HG02973 (cell line): ENCODE measurements at regions not wholly inside any gene's neighbourhood (a gene's known extent, or its start where the extent isn't known, plus 50 kb on each side); places are given as distances from the start of the nearest gene placed in this dataset.
"Not testable (repeated sequence)": the region's sequence is repeated elsewhere in the genome, so short reads cannot be mapped to it uniquely, and the experiment has no call there.

Experiments used
- ATAC-seq: cut with Tn5 transposase; IDR thresholded peaks from one replicate; pipeline ENCODE4 v1.9.1; 2021; ENCODE audit warnings: moderate library complexity; ENCODE audit not compliant: unreplicated experiment

DNA sequence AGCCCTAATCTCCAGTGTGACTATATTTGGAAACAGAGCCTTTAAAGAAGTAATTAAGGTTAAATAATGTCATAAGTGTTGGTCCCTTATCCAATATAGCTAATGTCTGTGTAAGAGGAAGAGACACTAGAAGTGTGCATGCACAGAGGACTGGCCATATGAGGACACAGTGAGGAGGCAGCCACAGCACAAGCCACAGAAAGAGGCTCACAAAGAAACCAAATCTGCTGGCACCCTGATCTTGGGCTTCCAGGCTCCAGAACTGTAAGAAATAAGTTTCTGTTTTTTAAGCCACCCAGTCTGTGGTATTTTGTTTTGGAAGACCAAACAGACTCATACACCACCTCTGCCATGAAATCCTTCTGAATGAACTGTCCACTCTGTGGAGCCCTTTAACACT is 186.4 kb upstream of the SLC39A10 start:
- ATAC-seq = no peak

DNA sequence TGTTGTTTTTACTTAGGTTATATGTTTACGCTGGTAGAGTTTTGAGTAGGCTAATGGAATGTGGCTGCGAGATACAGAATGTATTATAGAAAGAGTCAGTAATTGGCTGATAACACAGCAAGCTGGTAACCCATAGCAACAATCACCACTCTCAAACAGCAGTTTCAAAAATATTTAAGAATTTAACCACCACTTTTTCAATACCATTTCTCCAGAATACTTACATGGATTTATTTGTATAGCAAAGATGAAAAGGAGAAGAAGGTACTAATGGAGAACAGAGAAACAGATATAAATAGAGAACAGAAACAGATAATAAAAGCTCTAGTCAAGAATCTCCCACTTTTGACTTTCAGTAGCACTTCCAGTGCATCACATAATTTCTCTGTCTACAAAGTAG is 188.3 kb upstream of the SLC39A10 start:
- peak; percentile 80 for ATAC-seq

DNA sequence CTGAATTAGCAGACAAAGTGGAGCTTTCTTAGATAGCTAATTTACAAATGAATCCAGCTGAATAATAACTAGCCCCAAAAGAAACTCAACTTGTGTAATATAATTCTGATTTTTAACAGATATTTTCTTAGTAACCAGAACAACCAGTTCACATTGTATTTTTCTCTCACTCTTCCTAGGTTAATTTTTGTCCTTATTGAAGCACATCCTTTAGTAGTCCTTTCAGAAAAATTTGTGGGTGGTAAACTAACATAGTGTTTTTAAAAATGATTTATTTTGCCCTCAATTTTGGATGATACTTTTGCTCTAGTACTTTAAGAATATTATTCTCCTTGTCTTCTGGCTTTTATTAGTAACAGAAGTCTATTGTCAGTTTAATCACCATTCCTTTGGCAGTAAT is 190.6 kb upstream of the SLC39A10 start:
- no peak for ATAC-seq

DNA sequence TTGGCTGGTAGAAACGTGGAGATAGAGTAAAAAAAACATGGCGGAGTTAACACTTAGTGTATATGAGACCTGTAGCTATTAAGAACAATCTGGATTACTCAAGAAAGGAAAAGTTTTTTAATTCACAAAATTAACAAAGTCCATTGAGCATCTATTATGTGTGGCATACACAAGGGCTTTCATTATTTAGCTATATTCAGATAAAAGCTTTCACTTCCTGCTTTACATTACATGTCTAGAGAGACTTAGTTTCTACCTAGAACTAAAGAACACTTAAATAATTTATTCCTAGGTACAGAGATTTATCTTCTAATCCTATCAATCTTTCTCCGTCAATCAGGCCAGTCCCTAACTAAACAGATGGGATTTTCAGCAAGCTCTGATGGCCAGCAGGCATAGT is 196.0 kb upstream of the SLC39A10 start:
- ATAC-seq = no peak

DNA sequence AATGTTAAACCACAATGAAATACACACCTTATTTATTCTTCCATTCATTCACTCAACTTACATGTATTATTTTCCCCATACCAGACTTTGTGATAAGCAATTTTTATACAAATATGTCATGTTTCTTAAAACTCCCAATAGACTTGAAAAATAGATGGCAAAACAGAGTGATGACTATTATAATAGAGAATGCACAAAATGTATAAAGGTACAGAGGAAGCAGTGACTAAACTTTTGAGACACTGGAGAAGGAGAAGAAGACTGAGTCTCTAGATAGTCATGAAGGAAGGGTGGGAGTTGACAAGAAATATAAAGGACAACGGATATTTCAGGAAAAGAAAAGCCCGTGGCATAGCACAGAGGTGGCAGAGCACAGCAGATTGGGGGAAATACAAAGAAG is 198.1 kb upstream of the SLC39A10 start:
- no peak for ATAC-seq

DNA sequence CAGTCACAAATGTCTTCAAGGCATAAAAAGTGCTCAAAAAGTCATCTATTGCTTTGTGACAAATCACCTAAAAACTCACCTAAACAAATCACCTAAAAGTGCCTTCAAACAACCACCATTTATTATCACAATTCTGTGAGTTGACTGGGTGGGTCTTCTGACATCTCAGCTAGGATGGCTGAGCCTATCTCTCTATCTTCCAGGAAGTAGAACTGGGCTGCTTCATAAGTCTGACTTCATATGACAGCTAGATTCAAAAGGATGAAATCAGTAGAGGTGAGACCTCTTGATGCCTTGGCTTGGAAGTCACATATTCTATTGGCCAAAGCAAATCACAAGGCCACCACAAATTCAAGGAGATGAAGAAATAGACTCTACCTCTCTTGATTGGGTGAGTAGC is 199.2 kb upstream of the SLC39A10 start:
- ATAC-seq = no peak

DNA sequence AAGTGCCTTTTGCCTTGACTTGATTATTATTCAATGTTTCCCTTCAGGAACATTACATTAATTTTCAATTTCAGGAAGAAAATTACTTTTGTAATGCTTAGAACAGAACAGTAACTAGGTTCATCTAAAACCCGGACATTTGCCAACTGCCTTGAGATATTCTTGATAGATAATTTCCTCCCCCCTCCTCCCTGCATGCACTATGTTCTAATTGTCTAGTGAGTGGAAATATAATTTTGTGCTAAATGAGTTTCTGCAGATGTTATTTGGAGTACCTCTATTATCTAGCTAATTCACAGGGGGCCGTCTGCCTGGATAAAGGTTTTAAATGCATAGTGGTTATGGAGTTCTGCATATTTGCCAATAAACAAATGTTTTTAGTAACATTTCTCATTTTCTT is 200.3 kb upstream of the SLC39A10 start:
- ATAC-seq = no peak

DNA sequence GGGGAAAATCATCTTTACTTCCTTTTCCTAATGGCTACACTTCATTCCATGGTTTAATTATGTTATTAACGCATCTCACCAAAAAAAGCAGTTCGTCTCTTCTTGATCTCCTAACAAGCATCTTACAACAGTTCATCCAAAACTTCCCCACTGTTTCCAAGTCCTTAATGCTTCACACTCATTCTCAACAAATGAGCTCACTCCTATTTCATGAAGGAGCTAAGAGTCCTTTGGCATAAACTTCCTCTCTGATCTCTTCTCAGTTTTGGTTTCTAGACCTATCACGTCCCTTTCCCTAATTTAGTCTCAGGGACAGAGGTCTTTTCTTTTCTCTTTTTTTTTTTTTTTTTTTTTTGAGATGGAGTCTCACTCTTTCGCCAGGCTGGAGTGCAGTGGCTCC is 205.9 kb upstream of the SLC39A10 start:
- no peak for ATAC-seq

DNA sequence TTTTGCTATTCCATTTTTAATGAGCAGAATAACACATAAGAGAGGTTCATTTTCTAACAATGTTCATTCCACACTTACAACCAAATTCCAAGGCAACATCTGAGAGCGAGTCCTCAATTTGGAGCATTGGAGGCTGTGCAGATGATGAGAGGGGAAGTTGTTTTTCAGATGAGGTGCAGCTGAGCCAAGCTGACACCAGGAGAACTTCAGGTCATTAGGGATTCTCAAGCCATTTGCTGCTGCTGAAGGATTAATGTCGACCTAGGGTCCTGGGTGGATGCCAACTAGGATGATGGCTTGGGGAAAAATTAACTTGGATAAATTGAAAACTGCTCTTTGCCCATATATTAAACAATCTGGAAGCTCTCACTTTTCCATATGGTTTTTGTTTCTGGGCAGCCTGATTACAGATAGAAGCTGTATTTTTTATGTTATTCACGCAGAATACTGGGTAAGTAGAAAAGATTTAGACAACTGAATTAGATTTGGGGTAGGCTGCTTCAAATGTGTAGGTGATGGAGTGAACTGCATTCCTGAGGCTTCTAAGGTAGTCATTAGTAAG is 206.4 kb upstream of the SLC39A10 start:
- no peak for ATAC-seq

DNA sequence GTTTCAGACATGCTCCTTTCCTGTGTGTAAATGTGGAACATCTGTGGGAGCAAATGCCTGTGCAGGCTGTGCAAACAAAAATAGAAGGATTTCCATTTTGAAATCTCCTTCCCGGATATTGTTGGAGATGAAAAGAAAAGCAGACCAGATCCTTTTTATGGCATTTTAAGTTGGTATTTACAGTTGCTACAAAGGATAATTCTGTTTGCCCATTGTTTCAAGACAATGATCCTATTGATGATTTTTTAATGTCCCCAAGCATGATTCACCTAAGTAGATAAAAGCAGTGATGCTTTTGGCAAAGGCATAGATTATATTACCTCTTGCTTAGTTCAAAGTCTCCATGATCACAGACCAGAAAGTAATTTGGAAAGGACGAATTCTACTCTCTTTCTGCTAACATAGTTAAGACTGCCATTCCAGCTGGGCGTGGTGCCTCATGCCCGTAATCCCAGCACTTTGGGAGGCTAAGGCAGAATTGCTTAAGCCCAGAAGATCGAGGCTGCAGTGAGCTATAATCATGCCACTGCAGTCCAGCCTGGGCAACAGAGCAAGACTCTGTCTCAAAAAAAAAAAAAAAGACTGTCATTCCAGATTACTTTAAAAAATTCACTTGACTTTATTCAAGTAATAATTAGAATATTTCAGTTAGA is 209.6 kb upstream of the SLC39A10 start:
- ATAC-seq = no peak

DNA sequence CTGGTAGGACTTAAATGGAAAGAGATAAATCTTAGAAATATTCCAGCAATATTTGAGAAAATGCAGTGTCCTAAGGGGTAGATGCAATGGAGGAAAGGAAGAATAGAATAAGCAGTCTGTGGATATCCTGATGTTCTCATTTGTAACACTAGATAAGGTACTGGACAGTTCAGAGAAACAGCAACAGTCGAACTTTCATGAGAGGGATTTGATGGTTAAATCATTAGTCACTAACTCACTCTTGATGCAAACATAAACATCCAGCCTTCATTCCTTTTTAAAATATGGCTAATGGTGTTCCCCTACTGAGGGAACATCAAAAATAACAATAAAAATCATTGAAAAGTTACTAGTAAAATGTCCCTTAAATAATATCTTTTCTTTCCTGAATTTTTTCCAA is 211.4 kb upstream of the SLC39A10 start:
- ATAC-seq = no peak

DNA sequence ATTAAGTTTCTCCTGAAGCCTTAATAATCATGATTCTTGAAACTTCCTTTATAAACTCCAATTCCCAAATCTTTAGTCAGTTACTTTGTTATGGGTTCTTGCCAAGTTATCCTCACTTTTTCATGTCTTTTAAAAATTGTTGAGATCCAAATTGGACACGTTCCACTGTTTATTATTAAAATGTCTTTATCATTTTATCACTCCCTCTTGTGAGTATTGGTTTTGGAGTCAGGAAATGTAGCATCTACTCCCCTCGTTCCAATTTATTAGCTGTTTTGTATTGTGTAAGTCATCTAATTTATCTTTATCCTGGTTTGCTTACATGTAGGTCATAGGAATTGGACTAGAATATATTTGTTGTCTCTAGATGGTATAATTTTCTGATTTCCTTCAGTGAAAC is 213.1 kb upstream of the SLC39A10 start:
- no peak for ATAC-seq

DNA sequence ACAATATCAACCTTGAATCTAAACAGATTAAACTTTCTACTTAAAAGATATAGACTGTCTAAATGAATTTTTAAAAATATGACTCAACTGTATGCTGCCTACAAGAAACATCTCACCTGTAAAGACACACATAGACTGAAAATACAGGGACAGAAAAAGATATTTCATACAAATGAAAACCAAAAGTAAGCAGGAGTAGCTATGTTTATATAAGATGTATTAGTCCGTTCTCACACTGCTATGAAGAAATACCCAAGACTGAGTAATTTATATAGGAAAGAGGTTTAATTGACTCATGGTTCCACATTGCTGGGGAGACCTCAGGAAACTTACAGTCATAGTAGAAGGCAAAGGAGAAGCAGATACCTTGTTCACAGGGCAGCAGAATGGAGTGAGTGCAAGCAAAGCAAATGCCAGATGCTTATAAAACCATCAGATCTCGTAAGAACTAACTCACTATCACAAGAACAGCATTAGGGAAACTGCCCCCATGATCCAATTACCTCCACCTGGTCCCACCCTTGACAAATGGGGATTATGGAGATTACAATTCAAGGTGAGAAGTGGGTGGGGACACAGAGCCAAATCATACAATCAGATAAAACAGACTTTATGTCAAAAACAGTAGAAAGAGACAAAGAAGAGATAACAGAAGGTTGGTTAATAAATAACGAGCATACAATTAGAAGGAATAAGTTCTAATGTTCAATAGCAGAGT is 214.4 kb upstream of the SLC39A10 start:
- ATAC-seq = no peak

DNA sequence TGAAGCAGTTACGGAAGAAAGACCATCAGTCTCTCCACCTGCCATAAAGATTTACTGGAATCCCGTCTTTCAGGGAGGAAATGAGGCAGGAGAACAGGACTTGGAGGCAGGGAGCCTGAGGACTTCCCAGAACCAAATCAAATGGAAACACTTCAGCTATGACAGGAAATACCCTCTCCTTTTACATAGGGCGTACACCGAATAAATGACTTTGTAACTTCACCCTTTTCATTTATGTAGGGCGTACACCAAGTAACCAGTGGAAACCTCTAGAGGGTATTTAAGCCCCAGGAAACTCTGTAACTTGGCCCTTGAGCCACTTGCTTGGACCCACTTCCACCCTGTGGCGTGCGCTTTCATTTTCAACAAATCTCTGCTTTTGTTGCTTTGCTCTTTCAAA is 218.3 kb upstream of the SLC39A10 start:
- no peak for ATAC-seq

DNA sequence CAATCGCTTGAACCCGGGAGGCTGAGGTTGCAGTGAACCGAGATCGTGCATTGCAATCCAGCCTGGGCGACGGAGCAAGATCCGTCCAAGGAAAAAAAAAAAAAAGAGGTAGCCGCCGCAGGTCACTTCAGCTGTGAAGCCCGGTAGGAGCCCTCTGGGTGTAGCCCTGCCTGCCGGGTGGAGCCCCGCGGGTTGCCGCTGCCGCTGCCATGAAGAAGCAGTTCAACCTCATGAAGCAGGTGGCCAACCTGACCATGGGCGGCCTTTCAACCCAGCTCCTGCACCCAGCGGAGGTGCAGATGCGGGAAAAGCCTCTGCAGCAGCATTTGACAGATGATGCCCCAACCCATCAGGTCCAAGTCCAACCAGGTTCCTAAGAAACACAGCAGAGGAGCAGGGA is 219.5 kb upstream of the SLC39A10 start:
- ATAC-seq = no peak

DNA sequence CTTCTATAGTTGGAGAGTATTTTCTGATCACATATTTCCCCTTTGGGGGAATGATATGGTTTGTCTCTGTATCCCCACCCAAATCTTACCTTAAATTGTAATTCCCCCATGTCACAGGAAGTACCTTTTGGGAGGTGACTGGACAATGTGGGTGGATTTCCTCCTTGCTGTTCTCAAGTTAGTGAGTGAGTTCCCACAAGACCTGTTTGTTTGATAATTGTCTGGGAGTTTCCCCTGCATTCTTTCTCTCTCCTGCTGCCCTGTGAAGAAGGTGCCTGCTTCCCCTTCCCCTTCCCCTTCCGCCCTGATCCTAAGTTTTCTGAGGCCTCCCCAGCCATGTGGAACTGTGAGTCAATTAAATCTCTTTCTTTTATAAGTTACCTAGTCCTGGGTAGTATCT is 222.7 kb upstream of the SLC39A10 start:
- no peak for ATAC-seq

DNA sequence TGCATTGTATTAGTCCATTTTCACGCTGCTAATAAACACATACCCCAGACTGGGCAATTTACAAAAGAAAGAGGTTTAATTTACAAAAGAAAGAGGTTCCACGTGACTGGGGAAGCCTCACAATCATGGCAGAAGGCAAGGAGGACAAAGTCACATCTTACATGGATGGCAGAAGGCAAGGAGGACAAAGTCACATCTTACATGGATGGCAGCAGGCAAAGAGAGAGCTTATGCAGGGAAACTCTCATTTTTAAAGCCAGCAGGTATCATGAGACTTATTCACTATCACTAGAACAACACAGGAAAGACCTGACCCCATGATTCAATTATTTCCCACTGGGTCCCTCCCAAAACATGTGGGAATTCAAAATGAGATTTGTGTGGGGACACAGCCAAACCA is 223.3 kb upstream of the SLC39A10 start:
- ATAC-seq = not testable (repeated sequence)

DNA sequence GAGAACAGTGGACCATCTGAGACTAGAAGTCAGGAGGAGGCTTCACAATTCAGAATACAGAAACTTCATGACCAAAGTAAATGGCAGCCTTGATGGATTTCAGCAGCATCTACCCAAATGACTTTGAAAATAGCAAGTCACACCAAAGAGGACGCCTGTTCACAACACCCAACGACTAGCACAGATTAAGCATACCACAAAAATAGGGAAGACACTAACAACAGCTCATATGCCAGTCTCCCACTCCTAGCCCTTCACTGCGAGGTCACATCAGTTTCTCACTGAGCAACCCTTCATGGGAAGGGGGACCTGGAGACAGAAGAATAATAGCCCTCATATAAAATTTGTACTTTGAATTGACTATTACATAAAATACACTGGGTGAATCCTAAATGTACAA is 228.4 kb upstream of the SLC39A10 start:
- ATAC-seq = no peak

DNA sequence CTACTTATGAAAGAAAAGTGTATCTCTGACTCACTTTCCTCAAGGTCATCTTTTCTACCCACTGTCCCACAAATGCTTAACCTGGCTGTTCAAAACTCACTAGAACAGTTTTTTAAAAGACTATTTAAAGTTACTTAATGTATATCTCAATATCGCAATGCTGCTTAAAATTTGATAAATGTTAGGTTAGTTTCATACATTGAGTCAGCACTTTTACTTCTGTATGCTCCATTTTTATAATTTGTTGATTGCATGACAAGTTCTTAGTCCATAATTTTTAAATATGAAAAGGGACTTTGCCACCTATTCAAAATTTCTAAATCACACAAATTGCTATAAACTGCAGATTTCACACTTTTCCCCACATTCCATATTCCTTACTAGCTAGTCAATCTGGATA is 231.7 kb upstream of the SLC39A10 start:
- ATAC-seq = no peak

DNA sequence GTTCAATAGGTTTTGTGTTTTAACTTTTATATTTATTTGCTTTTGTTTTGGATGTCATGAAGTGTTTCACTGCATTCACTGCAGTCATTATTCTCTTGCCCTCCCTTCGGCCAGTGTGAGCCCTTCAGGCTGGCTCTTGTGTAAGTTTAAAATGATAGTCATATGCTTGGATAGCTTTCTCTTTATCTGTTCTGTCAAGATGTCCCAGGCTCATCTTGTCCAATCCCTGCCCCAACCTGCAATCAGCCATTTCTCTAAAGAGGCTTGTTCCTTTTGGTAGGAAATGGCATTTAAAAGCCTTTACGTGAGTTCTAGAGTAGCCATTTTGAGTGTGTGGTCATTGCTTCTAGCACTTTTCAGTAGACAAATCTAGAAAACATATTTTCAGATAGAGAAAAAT is 238.0 kb upstream of the SLC39A10 start:
- no peak for ATAC-seq

DNA sequence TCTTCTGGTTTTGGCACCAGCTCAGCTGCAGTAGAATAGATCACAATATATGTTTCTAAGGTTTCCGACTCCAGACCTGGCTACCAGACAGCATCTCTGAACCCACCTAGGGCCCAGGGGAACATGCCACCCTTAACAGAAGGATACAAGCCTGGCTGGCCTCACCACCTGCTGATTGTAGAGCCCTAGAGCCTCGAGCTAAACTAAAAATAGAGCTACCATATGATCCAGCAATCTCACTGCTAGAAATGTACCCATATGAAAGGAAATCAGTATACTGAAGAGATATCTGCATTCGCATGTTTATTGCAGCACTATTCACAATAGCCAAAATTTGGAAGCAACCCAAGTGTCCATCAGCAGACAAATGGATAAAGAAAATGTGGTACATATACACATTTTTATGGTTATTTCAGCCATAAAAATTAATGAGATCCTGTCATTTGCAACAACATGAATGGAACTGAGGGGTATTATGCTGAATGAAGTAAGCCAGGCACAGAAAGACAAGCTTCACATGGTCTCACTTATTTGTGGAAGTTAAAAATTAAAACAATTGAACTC is 242.4 kb upstream of the SLC39A10 start:
- no peak for ATAC-seq

DNA sequence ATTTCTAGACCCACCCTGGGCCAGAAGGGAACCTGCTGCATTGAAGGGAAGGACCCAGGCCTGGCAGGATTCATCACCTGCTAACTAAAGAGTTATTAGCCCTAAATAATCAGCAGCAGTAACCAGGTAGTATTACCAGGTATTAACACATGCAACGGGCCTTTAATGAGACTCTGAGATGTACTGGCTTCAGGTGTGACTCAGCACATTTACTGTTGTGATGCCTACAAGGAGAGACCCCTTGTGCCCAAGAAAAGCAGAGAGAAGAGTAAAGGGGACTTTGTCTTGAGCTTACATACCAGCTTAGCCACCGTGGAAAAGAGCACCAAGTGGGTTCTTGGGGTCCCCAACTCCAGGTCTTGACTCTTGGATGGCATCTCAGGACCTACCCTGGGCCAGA is 243.1 kb upstream of the SLC39A10 start:
- ATAC-seq = no peak
